A204.1 (cell line): ENCODE measurements at regions not wholly inside any gene's neighbourhood (a gene's known extent, or its start where the extent isn't known, plus 50 kb on each side); places are given as distances from the start of the nearest gene placed in this dataset.
"Not testable (repeated sequence)": the region's sequence is repeated elsewhere in the genome, so short reads cannot be mapped to it uniquely, and the experiment has no call there.

Source experiments
- FAIRE-seq: peaks from 2 replicates; lab custom pipeline; 2012; peaks lifted over from hg19 to GRCh38; lab: Jason Lieb, UNC

GRCh38 chr2:131672471-131673399, 145.0 kb downstream of the CCDC74A start:
- not testable (repeated sequence) for FAIRE-seq

- FAIRE-seq = no peak
Measured at GRCh38 chr2:131673400-131674173, 145.9 kb downstream of the CCDC74A start.

GRCh38 chr2:131674174-131674507, 146.5 kb downstream of the CCDC74A start:
- no peak for FAIRE-seq

- FAIRE-seq = not testable (repeated sequence)
Measured at GRCh38 chr2:131681611-131682121, 154.0 kb downstream of the CCDC74A start.

GRCh38 chr2:131682122-131682944, 154.6 kb downstream of the CCDC74A start:
- no peak for FAIRE-seq

- not testable (repeated sequence) for FAIRE-seq
Measured at GRCh38 chr2:131682945-131683330, 155.2 kb downstream of the CCDC74A start.

- FAIRE-seq = not testable (repeated sequence)
Measured at GRCh38 chr2:131684631-131685316, 157.1 kb downstream of the CCDC74A start.

- FAIRE-seq = not testable (repeated sequence)
Measured at GRCh38 chr2:131686164-131686893, 158.6 kb downstream of the CCDC74A start.

GRCh38 chr2:131686894-131687238, 159.2 kb downstream of the CCDC74A start:
- FAIRE-seq = not testable (repeated sequence)

- not testable (repeated sequence) for FAIRE-seq
Measured at GRCh38 chr2:131689066-131689465, 161.4 kb downstream of the CCDC74A start.

GRCh38 chr2:131711268-131711667, 183.6 kb downstream of the CCDC74A start:
- not testable (repeated sequence) for FAIRE-seq

- FAIRE-seq = not testable (repeated sequence)
Measured at GRCh38 chr2:131717907-131718306, 190.2 kb downstream of the CCDC74A start.

GRCh38 chr2:131721163-131721562, 193.5 kb downstream of the CCDC74A start:
- not testable (repeated sequence) for FAIRE-seq

GRCh38 chr2:131722256-131722655, 194.6 kb downstream of the CCDC74A start:
- FAIRE-seq = not testable (repeated sequence)

GRCh38 chr2:131724019-131724418, 196.3 kb downstream of the CCDC74A start:
- no peak for FAIRE-seq

GRCh38 chr2:131728451-131728850, 200.8 kb downstream of the CCDC74A start:
- FAIRE-seq = not testable (repeated sequence)

- FAIRE-seq = not testable (repeated sequence)
Measured at GRCh38 chr2:131733530-131733929, 205.8 kb downstream of the CCDC74A start.

- FAIRE-seq = not testable (repeated sequence)
Measured at GRCh38 chr2:131736406-131736805, 208.7 kb downstream of the CCDC74A start.

GRCh38 chr2:131738533-131738932, 210.8 kb downstream of the CCDC74A start:
- FAIRE-seq = not testable (repeated sequence)

- not testable (repeated sequence) for FAIRE-seq
Measured at GRCh38 chr2:131738996-131739434, 211.3 kb downstream of the CCDC74A start.
